GM18520 (cell line): ENCODE measurements at regions not wholly inside any gene's neighbourhood (a gene's known extent, or its start where the extent isn't known, plus 50 kb on each side); places are given as distances from the start of the nearest gene placed in this dataset.
A peak's percentile ranks its signal among the peaks of the same experiment; 100 is the strongest.
"Not testable (repeated sequence)": the region's sequence is repeated elsewhere in the genome, so short reads cannot be mapped to it uniquely, and the experiment has no call there.

Experiments
- ATAC-seq: cut with Tn5 transposase; IDR thresholded peaks from one replicate; pipeline ENCODE4 v1.9.1; 2021; ENCODE audit not compliant: unreplicated experiment

DNA sequence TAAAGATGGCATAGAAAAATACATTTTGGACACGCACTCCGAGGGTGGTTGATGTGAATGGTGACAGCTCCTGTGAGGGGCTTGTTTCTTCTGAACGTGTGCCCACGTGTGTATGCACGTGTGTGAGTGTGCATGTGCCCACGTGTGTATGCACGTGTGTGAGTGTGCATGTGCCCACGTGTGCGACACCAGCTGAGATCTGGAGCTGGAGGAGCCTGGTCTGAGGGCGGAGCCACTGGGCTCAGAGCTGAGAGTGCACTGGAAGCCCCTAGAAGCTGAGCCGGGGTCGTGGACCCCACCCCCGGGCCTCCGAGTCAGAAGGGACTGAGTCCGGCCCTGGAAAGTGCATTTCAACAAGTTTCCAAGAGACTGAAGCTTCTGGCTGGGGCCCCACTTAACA is 282.5 kb upstream of the IRX4 start:
- no peak for ATAC-seq

DNA sequence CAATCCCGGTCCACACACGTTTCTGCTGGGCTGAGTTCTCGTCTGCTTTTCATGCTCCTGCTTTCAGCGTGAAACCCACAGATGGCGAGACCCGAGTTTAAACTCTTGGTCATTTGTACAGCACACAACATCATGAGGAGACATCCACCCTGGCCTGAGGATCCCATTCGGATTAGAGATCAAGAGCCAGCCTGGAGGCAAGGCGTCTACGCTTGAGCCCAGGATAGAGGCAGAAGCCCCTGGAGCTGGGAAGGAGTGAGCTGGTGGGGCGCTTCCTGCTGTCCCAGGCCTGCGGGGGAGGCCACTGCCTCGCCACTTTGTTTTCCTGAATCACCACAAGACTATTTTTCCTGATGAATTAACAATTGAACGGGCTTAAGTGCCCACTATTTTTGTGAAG is 281.9 kb upstream of the IRX4 start:
- ATAC-seq: no peak

DNA sequence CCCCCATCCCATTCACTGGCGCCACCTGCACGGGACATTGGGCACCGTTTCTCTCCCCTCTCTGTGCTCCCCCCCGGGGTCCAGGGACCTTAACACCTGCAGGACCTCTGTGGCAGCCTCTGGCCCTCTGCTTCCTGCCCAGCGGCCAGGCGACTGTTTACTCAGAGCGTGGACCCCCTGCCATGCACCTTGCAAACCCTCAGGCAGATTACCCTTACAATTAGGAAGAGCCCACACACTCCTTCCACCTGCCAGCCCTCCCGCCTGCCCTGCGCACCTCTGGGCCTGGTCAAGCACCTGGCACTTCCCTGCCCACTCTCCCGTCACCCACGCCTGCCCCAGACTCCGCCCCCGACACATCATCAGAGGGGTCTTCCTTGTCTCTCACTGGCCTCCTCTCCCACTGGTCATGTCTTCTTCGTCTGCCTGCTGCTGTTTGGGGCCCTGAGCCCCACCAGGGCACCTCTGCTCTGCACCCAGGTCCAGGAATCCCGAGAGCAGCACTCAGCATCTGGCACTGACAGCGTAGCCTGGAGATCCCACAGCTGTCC is 281.3 kb upstream of the IRX4 start:
- ATAC-seq: no peak

DNA sequence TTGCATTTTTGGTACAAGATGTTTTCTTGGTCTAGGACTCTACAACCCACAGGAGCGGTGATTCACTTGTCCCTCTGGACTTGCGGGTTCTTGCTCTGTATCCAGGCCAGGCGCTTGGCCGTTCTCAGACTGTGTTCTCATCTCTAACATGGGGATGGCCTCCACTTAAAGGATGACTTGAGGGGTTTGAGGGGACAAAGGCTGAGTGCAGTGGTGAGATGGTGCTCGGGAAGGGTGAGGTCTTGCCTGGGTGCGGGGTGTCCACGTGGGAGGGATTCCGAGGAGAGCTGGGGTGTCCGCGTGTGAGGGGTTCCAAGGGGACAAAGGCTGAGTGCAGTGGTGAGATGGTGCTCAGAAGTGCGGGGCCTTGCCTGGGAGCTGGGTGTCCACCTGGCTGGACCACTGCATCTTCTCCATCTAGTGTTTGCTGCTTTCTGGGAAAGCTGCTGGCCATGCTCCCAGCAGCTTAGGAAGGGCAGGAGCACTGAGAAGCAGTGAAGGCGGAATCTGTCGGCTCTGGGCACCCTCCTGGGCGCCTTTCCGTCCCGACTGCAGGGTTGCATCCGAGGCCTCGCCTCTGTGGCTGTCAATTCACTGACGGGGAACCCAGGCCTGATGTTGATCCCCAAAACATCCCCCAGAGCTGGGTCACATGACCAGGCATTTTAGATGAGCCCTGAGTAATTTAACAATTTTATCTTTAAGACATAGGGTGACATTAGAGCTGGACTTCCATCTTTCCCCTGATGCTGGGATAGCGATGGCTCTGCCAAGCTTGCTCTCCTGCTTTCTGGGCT is 280.5 kb upstream of the IRX4 start:
- no peak for ATAC-seq

DNA sequence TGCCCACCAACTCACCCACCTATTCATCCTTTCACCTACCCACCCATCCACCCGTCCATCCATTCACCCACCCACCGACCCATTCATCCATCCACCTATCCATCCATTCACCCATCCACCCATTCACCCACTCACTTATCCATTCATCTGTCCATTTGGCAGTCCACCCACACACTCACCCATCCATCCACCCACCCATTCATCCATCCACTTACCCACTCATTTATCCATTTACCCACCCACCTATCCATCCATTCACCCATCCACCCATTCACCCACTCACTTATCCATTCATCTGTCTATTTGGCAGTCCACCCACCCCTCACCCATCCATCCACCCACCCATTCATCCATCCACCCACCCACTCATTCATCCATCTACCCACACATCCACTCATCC is 278.1 kb upstream of the IRX4 start:
- no peak for ATAC-seq

DNA sequence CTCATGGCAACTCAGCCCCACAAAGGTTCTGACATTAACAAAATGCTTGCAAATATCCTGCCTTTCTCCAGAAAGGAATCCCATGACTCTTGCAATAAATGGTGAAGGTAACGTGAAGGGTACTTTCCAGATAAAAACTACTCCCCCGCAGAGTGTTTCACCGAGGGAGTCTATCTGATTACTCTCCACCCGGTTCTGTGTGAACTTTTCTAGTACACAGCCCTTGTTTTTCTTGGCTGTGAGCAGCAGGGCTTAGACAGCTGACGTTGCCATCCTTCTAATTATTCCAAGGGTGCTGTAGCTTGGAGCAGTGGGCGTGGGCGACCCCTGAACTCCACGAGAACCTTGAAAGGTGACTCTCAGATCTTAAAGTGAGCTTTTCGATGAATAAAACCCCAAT is 276.0 kb upstream of the IRX4 start:
- ATAC-seq: no peak

DNA sequence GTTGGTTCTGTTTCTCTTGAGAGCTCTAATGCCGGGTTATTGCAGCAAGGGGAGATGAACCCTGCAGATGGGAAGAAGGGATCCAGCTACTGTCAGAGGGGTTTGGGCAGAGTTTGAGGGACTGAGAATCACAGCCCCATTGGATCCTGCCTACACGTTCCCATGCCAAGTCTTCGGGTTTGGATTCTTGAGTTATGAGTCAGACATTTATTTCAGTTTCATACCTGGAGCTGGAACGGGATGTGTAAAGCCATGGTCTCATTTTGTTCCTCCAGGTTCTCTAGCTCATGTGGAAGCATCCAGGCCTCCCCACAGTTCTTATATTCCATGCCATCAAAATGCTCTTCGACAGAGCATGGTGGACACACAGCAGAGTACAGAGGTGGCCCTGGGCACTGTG is 275.4 kb upstream of the IRX4 start:
- no peak for ATAC-seq

DNA sequence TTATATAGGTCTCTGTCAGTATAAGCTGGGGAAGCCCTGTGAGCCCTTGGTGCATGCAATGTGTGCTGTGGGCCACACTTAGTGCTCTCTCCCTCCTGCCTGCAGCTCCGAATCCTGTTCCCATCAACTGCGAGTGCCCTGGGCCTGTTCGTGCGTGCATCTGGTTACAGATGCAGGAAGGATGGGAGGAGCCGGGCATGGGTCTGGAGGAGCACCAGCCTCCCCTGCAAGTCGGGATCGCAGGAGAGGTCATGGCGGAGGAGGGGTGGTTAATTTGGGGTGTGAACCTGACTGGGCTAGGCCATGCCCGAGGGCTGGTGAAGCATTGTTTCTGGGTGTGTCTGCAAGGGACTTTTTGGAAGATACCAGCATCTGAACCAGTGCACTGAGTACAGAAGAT is 274.6 kb upstream of the IRX4 start:
- ATAC-seq: no peak

DNA sequence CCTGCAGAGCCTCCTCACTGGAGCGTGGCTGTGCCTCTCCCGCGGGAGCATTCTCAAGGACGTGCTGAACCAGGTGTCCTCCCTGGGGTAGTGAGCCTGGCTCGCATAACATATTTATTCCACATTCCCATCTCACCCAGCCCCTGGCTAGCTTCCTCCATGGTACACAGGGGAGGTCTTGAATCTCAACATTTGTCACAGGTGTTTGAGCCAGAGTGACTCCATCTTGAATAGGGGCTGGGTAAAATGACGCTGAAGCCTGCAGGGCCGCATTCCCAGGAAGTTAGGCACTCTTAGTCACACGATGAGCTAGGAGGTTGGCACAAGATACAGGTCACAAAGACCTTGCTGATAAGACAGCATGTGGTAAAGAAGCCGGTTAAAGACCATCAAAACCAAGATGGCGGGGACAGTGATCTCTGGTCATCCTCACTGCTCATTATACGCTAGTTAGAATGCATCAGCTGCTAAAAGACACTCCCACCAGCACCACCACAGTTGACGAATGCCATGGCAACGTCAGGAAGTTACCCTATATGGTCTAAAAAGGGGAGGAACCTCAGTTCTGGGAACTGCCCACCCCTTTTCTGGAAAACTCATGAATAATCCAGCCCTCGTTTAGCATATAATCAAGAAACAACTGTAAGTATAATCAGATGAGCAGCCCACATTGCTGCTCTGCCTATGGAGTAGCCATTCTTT is 273.8 kb upstream of the IRX4 start:
- no peak for ATAC-seq

DNA sequence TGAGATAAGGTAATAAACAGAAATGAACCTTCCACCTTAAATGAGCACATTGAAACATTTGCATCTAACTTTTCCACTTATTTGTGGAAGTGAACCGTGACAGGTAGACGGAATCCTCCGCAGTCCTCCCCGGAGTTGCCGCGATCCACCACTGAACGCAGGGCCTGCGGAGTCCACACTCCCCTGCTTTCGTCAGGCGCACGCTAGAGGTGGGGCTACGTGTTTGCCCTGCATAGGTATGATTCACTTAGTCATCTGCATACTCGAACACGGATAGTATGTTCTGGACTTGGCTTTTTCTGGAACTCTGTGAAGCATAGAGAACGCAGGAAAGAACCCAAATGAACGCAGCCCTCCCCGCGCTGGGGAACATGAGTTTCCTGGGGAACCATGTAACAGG is 272.8 kb upstream of the IRX4 start:
- ATAC-seq: no peak

DNA sequence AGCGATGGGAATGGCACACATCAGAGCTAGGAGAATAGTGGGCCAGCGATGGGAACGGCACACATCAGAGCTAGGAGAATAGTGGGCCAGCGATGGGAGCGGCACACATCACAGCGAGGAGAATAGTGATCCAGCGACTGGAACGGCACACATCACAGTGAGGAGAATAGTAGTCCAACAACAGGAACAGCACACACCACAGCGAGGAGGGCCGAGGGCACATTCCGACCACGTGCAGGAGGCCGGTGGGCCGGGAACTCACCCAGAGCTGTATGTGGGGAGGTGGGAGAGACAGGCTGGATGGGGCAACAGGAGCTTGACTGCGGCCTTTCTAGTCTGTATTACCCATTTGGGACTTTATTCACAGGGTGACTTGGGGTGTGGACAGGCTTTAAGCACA is 271.1 kb upstream of the IRX4 start:
- ATAC-seq: no peak

DNA sequence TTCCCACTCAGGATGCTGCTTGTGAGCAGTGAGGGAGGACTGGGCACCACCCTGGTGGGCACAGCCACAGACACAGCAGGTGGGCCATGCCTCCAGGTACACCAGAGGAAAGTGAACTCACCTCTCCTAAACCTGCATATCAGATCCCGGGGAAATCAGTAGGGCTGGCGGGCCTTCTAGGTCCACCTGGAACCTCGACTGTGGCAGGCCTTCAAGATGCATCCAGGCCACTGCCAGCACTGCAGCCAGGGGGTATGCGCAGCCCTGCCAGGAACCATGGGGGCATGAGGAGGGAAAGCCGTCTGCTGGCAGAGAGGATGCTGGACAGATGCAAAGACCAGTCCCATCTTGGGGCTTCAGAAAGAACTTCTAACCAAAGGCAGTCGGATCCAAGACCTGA is 270.6 kb upstream of the IRX4 start:
- ATAC-seq: no peak

DNA sequence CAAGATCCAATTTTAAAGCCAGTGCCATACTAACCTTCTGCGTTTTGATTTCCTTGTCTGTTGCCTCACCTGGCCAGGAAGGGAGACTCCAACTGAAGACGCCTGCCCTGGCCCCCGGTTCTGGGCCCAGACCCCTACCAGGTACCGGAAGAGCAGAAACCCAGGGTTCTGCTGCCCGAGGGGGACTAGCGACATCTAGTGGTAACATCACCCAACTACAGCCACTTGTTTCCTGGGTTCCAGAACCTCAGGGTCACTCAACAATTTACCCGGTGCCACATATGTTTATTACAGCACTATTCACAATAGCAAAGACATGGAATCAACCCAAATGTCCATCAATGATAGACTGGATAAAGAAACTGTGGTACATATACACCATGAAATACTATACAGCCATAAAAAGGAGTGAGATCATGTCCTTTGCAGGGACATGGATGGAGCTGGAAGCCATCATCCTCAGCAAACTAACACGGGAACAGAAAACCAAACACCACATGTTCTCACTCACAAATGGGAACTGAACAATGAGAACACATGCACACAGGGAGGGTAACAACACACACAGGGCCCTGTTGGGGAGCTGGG is 268.7 kb upstream of the IRX4 start:
- ATAC-seq: not testable (repeated sequence)

DNA sequence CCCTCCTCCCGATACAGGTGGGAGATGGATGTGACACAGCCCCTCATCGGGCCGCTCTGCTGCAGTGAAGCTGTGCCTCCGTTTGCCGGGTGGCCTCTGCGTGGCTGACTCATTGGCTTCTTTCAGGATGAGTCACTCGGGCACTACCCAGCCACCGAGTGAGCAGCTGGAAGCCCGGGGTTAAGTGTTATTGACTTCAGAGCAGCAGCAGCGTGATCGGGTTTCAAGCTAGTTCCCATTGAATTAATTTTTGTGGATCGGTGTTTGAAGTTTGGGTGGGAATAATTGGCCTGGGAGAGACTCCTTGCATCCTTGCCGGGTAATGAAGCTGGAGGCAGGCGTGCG is 266.4 kb upstream of the IRX4 start:
- peak; percentile 91 for ATAC-seq

DNA sequence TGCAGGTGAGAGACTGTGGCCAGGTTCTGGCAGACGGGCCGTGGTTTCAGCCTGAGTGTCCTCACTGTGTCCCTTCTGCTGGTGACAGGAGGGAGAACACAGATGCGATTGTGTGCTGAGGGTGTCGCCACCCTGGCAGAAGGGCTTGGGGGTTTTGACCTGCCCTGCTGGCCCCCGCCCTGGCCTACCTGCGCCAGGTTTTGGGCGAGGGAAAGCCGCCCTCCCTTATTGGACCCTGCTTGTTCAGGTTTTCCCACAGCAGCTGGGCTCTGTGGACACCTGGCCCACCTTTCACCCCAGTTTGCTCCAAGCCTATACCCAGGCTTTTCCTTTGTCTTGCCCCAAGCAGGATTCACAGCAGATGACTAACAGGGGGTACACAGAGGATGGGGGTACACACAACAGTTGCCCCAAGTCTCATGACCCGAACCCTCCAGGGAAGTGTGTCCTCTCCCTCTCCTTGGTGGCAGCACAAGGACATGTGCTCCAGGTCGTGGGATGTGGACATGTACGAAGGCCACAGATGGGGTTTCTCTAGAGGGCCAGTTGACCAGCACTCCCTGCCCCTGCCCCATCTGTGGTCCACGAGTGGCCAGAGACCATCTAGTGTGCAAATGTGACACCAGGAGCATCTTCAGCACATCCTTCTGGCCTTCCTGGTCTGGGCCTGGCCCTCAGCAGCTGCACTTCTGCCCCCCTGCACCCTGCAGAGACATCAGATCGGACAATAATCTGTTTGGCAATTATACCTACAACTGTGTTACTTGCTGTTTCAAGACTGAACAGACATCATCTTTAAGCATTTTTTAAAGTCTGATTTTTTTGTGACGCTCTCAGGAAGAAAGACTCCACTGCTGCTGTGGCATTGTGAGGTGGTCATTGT is 265.8 kb upstream of the IRX4 start:
- ATAC-seq: peak; percentile 15

DNA sequence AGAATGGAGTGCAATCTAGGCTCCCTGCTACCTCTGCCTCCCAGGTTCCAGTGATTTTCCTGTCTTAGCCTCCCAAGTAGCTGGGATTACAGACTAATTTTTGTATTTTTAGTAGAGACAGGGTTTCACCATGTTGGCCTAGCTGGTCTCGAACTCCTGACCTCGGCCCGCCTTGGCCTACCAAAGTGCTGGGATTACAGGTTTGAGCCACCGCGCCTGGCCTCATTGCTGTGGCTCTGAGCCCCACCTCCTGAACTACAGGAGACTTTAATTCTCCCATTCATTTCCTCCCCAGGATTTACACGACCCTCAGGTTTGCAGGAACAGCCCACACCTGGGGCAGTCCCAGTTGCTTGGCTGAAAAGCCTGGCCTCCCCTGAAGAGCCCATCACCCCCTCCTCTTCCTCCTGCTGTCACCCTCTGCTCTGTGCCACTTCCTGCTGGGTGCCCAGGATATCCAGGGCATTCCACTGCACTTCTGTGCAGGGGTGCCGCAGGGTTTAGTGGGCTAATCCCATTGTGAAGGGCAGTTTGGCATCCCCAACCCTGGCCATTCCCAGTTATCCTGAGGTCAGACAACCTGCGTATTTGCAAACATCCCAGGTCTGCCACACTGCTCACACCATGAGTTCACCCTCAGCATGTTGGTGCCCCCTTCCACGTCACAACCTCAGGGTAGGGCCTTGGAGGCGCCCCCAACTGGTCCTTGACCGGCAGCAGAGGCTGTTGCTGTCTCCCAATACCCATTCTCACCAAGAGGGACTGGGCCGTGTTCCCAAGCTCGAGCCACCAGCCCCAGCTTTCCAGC is 265.0 kb upstream of the IRX4 start:
- ATAC-seq: no peak

DNA sequence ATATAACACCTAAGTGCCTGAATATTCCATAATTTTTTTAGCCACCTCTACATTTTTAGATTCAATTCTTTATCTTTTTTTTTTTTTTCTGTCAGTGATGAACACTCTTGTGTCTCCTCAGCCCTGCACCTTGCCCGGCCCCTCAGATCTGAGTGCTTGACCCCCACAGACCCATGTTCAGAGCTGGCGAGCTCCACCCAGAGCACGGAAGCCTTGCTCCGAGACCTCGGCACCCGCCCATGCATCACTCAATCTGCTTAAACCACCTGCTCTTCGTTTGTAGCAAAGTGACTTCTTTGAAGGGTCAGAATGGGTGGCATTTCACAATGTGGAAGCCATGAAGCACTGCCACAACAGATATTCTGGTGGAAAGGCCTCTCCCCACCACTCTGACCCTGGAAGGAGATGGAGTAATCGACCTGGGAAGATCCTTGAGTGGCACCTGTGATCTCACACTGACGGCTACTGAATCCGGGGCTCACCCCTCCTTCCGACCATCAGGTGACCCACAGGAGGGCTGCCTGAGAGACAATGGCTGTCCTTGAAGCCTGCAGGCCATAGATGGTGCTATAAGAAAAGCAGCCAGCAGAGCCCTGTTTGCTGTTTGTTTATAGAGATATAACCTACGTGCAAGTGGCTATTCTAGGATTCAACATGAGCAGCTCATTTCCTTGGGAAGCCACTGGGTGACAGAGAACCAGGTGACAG is 261.1 kb upstream of the IRX4 start:
- no peak for ATAC-seq

DNA sequence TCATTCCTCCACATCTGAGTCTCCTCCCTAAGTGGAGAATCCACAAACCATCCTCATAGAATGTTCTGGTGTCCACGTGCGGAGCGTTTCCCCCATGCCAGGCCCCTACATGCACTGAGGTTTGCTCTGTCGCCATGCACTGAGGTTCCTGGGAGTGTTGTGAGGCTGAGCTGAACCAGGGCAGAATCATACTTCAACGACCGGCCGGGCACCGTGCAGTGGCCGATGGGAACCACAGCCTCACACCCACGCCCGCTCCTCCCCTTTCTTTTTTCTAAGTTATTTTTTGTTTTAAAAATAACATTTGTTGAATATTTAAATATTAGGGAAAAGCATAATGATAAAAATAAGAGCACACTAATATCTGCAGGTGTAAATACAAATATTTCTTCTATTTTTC is 260.4 kb upstream of the IRX4 start:
- no peak for ATAC-seq

DNA sequence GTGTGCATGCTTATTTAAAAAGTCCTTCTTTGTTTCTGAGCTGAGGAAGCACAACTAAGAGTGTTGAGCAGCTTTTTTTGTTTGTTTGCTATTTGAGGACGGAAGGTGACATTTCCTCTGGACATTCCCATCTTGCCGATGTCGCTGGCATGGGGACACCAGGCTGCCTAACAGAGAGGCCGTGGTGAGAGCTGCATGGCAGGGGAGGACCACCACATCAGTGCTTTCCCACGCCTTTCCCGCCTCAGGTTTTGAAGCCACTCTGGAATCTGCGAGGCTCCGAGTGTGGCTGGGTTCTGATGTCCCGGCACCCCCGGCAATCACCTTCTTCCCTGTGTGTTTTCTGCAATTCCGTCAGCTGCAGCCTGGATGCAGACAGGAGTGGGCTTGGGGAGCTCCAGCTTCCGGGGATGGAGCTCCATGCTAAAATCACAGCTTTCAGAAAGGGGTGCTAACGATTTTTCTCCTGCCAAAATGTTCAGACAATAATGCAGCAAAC is 259.8 kb upstream of the IRX4 start:
- ATAC-seq: no peak
